Right lobe of liver (tissue), 4 donors: ENCODE measurements at regions not wholly inside any gene's neighbourhood (a gene's known extent, or its start where the extent isn't known, plus 50 kb on each side); places are given as distances from the start of the nearest gene placed in this dataset.

Experiments used
- POLR2A ChIP-seq: fragments of 450-650 bp; IDR thresholded peaks from one replicate; pipeline ENCODE4 v1.6.1; 2017; ENCODE audit warnings: antibody characterized with exemption, mild to moderate bottlenecking
- TF ChIP-seq, protein P1 (sequence below), 4 donors: fragments of 200-600 bp in 3 of 4; fragments of 450-650 bp in 1 of 4; IDR thresholded peaks; one replicate each; pipeline versions ENCODE4 v1.5.1 to v1.8.0; 2016 to 2022; ENCODE audit warnings: antibody characterized with exemption in 4 of 4, mild to moderate bottlenecking in 2 of 4
- donor health status: DM: no; HTN: no; CAD: no.
- donor health status: DM: no; HTN: no; CAD: no.
- donor health status: DM: no; HTN: yes; CAD: no.

- TF ChIP-seq POLR2A, result no peak
- TF ChIP-seq, protein P1, sequence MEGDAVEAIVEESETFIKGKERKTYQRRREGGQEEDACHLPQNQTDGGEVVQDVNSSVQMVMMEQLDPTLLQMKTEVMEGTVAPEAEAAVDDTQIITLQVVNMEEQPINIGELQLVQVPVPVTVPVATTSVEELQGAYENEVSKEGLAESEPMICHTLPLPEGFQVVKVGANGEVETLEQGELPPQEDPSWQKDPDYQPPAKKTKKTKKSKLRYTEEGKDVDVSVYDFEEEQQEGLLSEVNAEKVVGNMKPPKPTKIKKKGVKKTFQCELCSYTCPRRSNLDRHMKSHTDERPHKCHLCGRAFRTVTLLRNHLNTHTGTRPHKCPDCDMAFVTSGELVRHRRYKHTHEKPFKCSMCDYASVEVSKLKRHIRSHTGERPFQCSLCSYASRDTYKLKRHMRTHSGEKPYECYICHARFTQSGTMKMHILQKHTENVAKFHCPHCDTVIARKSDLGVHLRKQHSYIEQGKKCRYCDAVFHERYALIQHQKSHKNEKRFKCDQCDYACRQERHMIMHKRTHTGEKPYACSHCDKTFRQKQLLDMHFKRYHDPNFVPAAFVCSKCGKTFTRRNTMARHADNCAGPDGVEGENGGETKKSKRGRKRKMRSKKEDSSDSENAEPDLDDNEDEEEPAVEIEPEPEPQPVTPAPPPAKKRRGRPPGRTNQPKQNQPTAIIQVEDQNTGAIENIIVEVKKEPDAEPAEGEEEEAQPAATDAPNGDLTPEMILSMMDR (IDR thresholded peaks at IDR 0.05), result no peak
Measured at GRCh38 chr2:31765078-31765945, 184.6 kb upstream of the SRD5A2 start.
